ENCODE measurements at regions not wholly inside any gene's neighbourhood (a gene's known extent, or its start where the extent isn't known, plus 50 kb on each side); places are given as distances from the start of the nearest gene placed in this dataset.

DNA sequence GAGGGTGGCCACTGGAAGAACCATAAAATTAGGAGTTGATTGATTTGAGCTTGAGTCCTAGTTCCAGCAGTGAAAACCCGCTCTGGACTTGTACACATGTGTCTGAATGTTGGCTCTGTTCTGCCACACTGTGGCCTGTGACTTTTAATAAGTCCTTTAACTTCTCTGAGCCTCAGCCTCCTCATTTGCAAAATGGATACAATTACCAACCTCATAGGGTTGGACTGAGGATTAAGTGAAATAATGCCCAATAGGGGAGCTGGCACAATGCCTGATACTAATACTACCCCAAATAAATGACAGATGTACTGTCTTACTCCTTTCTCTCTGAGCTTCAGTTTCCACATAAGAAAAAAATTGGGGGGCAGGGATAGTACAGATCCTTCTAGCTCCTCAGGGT lies 92.6 kb upstream of the RIPOR2 start:
- H3K27ac ChIP-seq: no peak overlapping the region

GRCh38 chr6:25032934-25033333 lies 97.2 kb upstream of the RIPOR2 start:
- no peak overlapping the region for H3K27ac ChIP-seq
- TF ChIP-seq, protein P1, sequence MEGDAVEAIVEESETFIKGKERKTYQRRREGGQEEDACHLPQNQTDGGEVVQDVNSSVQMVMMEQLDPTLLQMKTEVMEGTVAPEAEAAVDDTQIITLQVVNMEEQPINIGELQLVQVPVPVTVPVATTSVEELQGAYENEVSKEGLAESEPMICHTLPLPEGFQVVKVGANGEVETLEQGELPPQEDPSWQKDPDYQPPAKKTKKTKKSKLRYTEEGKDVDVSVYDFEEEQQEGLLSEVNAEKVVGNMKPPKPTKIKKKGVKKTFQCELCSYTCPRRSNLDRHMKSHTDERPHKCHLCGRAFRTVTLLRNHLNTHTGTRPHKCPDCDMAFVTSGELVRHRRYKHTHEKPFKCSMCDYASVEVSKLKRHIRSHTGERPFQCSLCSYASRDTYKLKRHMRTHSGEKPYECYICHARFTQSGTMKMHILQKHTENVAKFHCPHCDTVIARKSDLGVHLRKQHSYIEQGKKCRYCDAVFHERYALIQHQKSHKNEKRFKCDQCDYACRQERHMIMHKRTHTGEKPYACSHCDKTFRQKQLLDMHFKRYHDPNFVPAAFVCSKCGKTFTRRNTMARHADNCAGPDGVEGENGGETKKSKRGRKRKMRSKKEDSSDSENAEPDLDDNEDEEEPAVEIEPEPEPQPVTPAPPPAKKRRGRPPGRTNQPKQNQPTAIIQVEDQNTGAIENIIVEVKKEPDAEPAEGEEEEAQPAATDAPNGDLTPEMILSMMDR (conservative IDR thresholded peaks at IDR 0.05): no peak

More for the DNA sequence above, 92.6 kb upstream of the RIPOR2 start:
- TF ChIP-seq, protein P1 (conservative IDR thresholded peaks at IDR 0.05): no peak

DNA sequence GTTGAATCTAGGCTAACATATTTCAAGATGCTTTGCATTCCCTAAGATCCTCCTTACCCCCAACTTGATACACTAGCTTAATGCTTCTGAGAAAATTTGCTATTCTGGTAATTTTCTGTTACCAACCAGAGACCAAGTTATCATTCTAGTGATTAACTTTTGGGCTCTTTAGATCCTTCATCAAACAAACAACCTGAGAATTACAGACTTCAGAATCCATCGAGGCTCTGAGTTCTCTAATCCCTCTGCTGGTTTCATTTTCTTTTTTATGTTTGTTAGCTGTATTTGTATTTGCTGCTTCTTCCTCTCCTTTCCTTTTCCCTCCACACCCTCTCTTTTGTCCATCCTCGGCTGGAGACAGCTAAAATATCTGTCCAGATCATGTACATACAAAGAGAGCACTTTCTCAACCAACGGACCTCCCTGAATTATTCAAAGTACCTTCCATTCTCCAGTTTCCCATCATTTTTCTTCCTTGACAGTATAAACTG lies 98.7 kb upstream of the RIPOR2 start:
- TF ChIP-seq, protein P1 (conservative IDR thresholded peaks at IDR 0.05): no peak
- no peak overlapping the region for H3K27ac ChIP-seq

GRCh38 chr6:25035174-25035511 lies 99.4 kb upstream of the RIPOR2 start:
- TF ChIP-seq, protein P1 (conservative IDR thresholded peaks at IDR 0.05): no peak
- H3K27ac ChIP-seq: no peak overlapping the region

DNA sequence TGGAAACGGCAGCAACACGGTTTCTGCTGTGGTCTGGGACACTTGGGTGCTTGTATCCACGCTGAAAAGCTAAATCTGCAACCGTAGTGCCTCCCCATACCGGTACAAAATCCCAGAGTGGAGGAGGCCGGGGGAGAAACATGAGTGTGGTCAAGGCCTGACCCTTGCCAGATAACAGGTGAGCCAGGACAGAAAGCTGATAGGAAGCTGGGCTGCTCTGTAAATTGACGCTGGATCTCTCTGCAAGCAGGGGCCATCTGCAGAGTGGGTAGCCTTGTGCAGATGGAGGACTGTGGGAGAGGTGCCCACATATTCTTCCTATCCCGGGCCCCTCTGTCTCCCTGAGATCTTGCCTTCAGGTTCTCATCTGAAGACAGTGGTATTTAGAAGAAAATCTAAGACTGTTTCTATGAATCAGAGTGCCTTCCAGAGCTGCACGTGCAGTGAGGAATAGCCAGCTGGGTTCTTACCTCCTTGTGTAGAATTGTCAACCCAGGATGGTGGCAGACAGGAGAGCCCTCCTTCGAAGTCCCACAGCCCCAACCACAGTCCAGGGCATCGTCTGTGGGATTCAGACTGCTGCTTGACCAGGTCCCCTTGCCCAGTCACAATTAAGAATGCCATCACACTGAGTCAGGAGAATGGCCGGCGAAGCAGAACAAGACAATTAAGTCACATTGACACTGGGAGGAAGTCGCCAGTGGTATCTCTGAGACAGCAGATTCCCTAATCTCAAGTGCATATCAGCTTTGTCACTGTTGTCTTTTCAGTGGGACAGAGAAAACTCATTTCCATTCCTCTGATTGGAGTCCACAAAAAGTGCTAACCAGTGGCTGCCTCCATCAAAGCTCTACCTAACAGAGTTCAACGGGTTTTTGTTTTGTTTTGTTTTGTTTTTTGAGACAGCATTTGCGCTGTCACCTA lies 100.0 kb upstream of the RIPOR2 start:
- TF ChIP-seq, protein P1 (conservative IDR thresholded peaks at IDR 0.05): no peak
- H3K27ac ChIP-seq: no peak overlapping the region

GRCh38 chr6:25036461-25036860 lies 100.7 kb upstream of the RIPOR2 start:
- no peak overlapping the region for H3K27ac ChIP-seq
- TF ChIP-seq, protein P1 (conservative IDR thresholded peaks at IDR 0.05): no peak

GRCh38 chr6:25038300-25038699 lies 102.5 kb upstream of the RIPOR2 start:
- TF ChIP-seq, protein P1 (conservative IDR thresholded peaks at IDR 0.05): no peak
- no peak overlapping the region for H3K27ac ChIP-seq

Measured in VCaP (cell line).